H9 (cell line): ENCODE measurements at regions not wholly inside any gene's neighbourhood (a gene's known extent, or its start where the extent isn't known, plus 50 kb on each side); places are given as distances from the start of the nearest gene placed in this dataset.
A peak's percentile ranks its signal among the peaks of the same experiment; 100 is the strongest.

Experiments
- DNase-seq: peaks from one replicate; pipeline ENCODE4 v3.0.0-alpha.2; 2017
- H2AFZ ChIP-seq: one replicate; pipeline ENCODE4 v1.6.1; 2013; ENCODE audit warnings: mild to moderate bottlenecking, low read length, control low read depth, moderate library complexity
- H2AK5ac ChIP-seq: 2 replicates; pipeline ENCODE4 v1.6.1; 2013; ENCODE audit warnings: low read length, control low read depth, mixed read lengths; ENCODE audit not compliant: insufficient read length
- H2BK120ac ChIP-seq: one replicate; pipeline ENCODE4 v1.6.1; 2013; ENCODE audit warnings: low read depth, mild to moderate bottlenecking, low read length, control low read depth, inconsistent platforms; ENCODE audit not compliant: poor library complexity, severe bottlenecking
- H2BK12ac ChIP-seq: 2 replicates; pipeline ENCODE4 v1.6.1; 2013; ENCODE audit warnings: low read length, control low read depth, mixed read lengths, low read depth; ENCODE audit not compliant: insufficient read length
- H2BK15ac ChIP-seq: 2 replicates; pipeline ENCODE4 v1.6.1; 2013; ENCODE audit warnings: low read depth, low read length, control low read depth
- H2BK20ac ChIP-seq: one replicate; pipeline ENCODE4 v1.6.1; 2013; ENCODE audit warnings: low read depth, mild to moderate bottlenecking, low read length, control low read depth, inconsistent platforms; ENCODE audit not compliant: poor library complexity, severe bottlenecking
- H2BK5ac ChIP-seq: 2 replicates; pipeline ENCODE4 v1.6.1; 2013; ENCODE audit warnings: low read length, control low read depth, mixed read lengths; ENCODE audit not compliant: insufficient read length
- H3K14ac ChIP-seq: 2 replicates; pipeline ENCODE4 v1.6.1; 2013; ENCODE audit warnings: low read length, control low read depth; ENCODE audit not compliant: insufficient read depth
- H3K18ac ChIP-seq: 2 replicates; pipeline ENCODE4 v1.6.1; 2013; ENCODE audit warnings: low read depth, mild to moderate bottlenecking, mixed read lengths, low read length, control low read depth; ENCODE audit not compliant: insufficient read length
- H3K23ac ChIP-seq: 2 replicates; pipeline ENCODE4 v1.6.1; 2013; ENCODE audit warnings: low read length, control low read depth, mixed read lengths, low read depth; ENCODE audit not compliant: insufficient read length
- H3K23me2 ChIP-seq: 2 replicates; pipeline ENCODE4 v1.6.1; 2013; ENCODE audit warnings: low read depth, mild to moderate bottlenecking, mixed read lengths, low read length, control low read depth; ENCODE audit not compliant: insufficient read length, poor library complexity, severe bottlenecking
- H3K27ac ChIP-seq: 2 replicates; pipeline ENCODE4 v1.5.1; 2013; ENCODE audit warnings: low read length, control low read depth, mixed read lengths, low read depth; ENCODE audit not compliant: insufficient read length
- H3K27me3 ChIP-seq: 2 replicates; pipeline ENCODE4 v1.6.1; 2013; ENCODE audit warnings: low read length, control low read depth, inconsistent platforms; ENCODE audit not compliant: insufficient read depth
- H3K4ac ChIP-seq: 2 replicates; pipeline ENCODE4 v1.6.1; 2013; ENCODE audit warnings: low read depth, mild to moderate bottlenecking, control low read depth, inconsistent platforms, low read length, moderate library complexity
- H3K4me1 ChIP-seq: 2 replicates; pipeline ENCODE4 v1.6.1; 2013; ENCODE audit warnings: low read length, control low read depth, inconsistent platforms; ENCODE audit not compliant: insufficient read depth
- H3K4me2 ChIP-seq: 2 replicates; pipeline ENCODE4 v1.6.1; 2013; ENCODE audit warnings: low read length, control low read depth, mixed read lengths; ENCODE audit not compliant: insufficient read length, insufficient read depth
- H3K56ac ChIP-seq: 2 replicates; pipeline ENCODE4 v1.6.1; 2013; ENCODE audit warnings: low read depth, mild to moderate bottlenecking, mixed read lengths, low read length, control low read depth; ENCODE audit not compliant: insufficient read length
- H3K79me1 ChIP-seq: 2 replicates; pipeline ENCODE4 v1.6.1; 2013; ENCODE audit warnings: low read depth, mild to moderate bottlenecking, moderate library complexity, low read length, control low read depth, inconsistent platforms; ENCODE audit not compliant: insufficient read depth, poor library complexity, severe bottlenecking
- H3K79me2 ChIP-seq: 2 replicates; pipeline ENCODE4 v1.6.1; 2013; ENCODE audit warnings: low read length, control low read depth, inconsistent platforms; ENCODE audit not compliant: insufficient read depth
- H3K9ac ChIP-seq: 2 replicates; pipeline ENCODE4 v1.6.1; 2013; ENCODE audit warnings: low read length, control low read depth, mixed read lengths; ENCODE audit not compliant: insufficient read length; ENCODE audit errors: extremely low read depth
- H3K9me3 ChIP-seq: one replicate; pipeline ENCODE4 v1.6.1; 2013; ENCODE audit warnings: low read depth, low read length, inconsistent platforms; ENCODE audit not compliant: control insufficient read depth
- H3T11ph ChIP-seq: one replicate; pipeline ENCODE4 v1.6.1; 2013; ENCODE audit warnings: mild to moderate bottlenecking, low read length, control low read depth, inconsistent platforms
- H4K20me1 ChIP-seq: one replicate; pipeline ENCODE4 v1.6.1; 2013; ENCODE audit not compliant: control insufficient read depth, insufficient read length, insufficient read depth
- H4K5ac ChIP-seq: 2 replicates; pipeline ENCODE4 v1.6.1; 2013; ENCODE audit warnings: low read depth, mild to moderate bottlenecking, mixed read lengths, low read length, control low read depth; ENCODE audit not compliant: insufficient read length
- H4K8ac ChIP-seq: replicated peaks from 2 replicates; pipeline ENCODE4 v1.6.1; 2013; ENCODE audit warnings: low read length, control low read depth, mixed read lengths, low read depth; ENCODE audit not compliant: insufficient read length
- H4K91ac ChIP-seq: 2 replicates; pipeline ENCODE4 v1.6.1; 2013; ENCODE audit warnings: low read depth, mild to moderate bottlenecking, moderate library complexity, mixed read lengths, low read length, control low read depth; ENCODE audit not compliant: insufficient read length
- H3K27ac Mint-ChIP-seq, 3 experiments: 2 replicates in 2 of 3; 3 replicates in 1 of 3; pipeline ENCODE4 v1.8.0; 2020 to 2021; ENCODE audit warnings: mixed read lengths in 3 of 3, mild to moderate bottlenecking in 1 of 3, moderate library complexity in 1 of 3
- H3K27me3 Mint-ChIP-seq: 2 replicates; pipeline ENCODE4 v1.8.0; 2021; ENCODE audit warnings: low read depth, mild to moderate bottlenecking, moderate library complexity, mixed read lengths
- H3K36me3 Mint-ChIP-seq, 3 experiments: 2 replicates in 2 of 3; 3 replicates in 1 of 3; pipeline ENCODE4 v1.8.0; 2020 to 2021; ENCODE audit warnings: low read depth in 3 of 3, mixed read lengths in 3 of 3; ENCODE audit not compliant: insufficient read depth in 1 of 3
- H3K4me1 Mint-ChIP-seq, 2 experiments: 2 replicates each; pipeline ENCODE4 v1.8.0; 2020; ENCODE audit warnings: mixed read lengths in 2 of 2
- H3K4me3 Mint-ChIP-seq, 2 experiments: 2 replicates in 1 of 2; 3 replicates in 1 of 2; pipeline ENCODE4 v1.8.0; 2020 to 2021; ENCODE audit warnings: mild to moderate bottlenecking in 2 of 2, mixed read lengths in 2 of 2, moderate library complexity in 1 of 2
- H3K9me3 Mint-ChIP-seq, 2 experiments: 2 replicates in 1 of 2; 3 replicates in 1 of 2; pipeline ENCODE4 v1.8.0; 2020; ENCODE audit warnings: mild to moderate bottlenecking in 2 of 2, mixed read lengths in 2 of 2, moderate library complexity in 1 of 2
- CTCF ChIP-seq: fragments of 200-600 bp; sonication (generic); conservative IDR thresholded peaks from 3 replicates; pipeline ENCODE4 v1.8.0; 2021; ENCODE audit warnings: antibody characterized with exemption, mild to moderate bottlenecking
- WGBS: extraction: QIAGEN DNeasy Blood & Tissue Kit; methylation state at CpG from one replicate; pipeline ENCODE4 v1.1.7; 2013; ENCODE audit warnings: missing lambda C conversion rate, low lambda C conversion rate, mixed read lengths; ENCODE audit not compliant: insufficient read length; ENCODE audit errors: extremely low coverage; 5-methylcytosine and 5-hydroxymethylcytosine counted together

DNA sequence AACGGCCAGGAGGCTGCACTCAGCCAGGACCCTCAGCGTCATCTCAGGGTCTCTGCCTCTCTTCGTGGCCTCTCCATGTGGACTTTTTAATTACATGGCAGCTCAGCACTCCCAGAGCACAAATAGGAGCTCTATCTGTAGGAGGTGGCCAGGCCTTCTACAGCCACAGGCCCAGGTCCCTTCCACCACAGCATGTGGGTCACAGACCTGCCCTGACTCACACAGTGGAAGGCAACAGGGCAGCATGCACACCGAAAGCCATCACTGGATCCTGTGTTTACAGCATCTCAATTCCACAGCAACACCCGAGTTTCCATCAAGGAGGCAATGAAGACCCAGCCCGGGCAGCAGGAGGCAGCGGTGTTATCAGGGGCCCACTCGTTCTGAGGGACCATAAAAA, 65.8 kb upstream of the CD93 start:
- H2AK5ac ChIP-seq, result no peak overlapping the region
- Mint-ChIP-seq H3K4me1 (peaks cover 29 to 30% of the 10 kb centered on the region in 2 experiments), H3K36me3 (no peaks in the 10 kb centered on the region; a peak in 1 of 7 replicates), H3K27me3 (no peaks in the 10 kb centered on the region; the same call in 1 of the 2 replicates), H3K27ac (no peak overlapping the region), H3K4me3 (no peak overlapping the region), H3K9me3 (no peaks in the 10 kb centered on the region; a peak in 1 of 5 replicates)
- H2BK15ac ChIP-seq, result no peak overlapping the region
- no peaks in the 10 kb centered on the region for H3K23me2 ChIP-seq
- H3K14ac ChIP-seq, result no peak overlapping the region
- DNase-seq, result peak; percentile 20
- no CpG with 5 or more reads among the region's 8 CpGs for WGBS
- H3K27ac ChIP-seq, result no peak overlapping the region
- H3K4me2 ChIP-seq, result no peak overlapping the region
- H3K4me1 ChIP-seq, result no peaks in the 10 kb centered on the region
- TF ChIP-seq CTCF, result no peak
- no peak overlapping the region for H2BK120ac ChIP-seq
- H2AFZ ChIP-seq, result no peak overlapping the region
- no peak overlapping the region for H2BK5ac ChIP-seq
- H4K91ac ChIP-seq, result no peak overlapping the region
- H3K9me3 ChIP-seq, result no peaks in the 10 kb centered on the region
- no peak overlapping the region for H3K4ac ChIP-seq
- H4K8ac ChIP-seq, result no peak overlapping the region
- H3K56ac ChIP-seq, result no peak overlapping the region
- no peak overlapping the region for H2BK20ac ChIP-seq
- no peak overlapping the region for H3K23ac ChIP-seq
- H3K27me3 ChIP-seq, result no peaks in the 10 kb centered on the region
- H3T11ph ChIP-seq, result no peak overlapping the region
- H4K5ac ChIP-seq, result no peak overlapping the region
- H4K20me1 ChIP-seq, result no peaks in the 10 kb centered on the region
- no peak overlapping the region for H3K9ac ChIP-seq
- H3K18ac ChIP-seq, result no peak overlapping the region
- no peaks in the 10 kb centered on the region for H3K79me2 ChIP-seq
- H3K79me1 ChIP-seq, result no peaks in the 10 kb centered on the region
- H2BK12ac ChIP-seq, result no peak overlapping the region
